Stomach (tissue), 4 donors: ENCODE measurements at regions not wholly inside any gene's neighbourhood (a gene's known extent, or its start where the extent isn't known, plus 50 kb on each side); places are given as distances from the start of the nearest gene placed in this dataset.

Experiments
- EP300 ChIP-seq: sonication (generic); formaldehyde crosslinking; IDR thresholded peaks from one replicate; pipeline ENCODE4 v1.6.1; 2017; ENCODE audit warnings: antibody characterized with exemption
- POLR2A ChIP-seq, 4 donors: fragments of 450-650 bp; IDR thresholded peaks; one replicate each; pipeline ENCODE4 v1.6.1; 2016; ENCODE audit warnings: antibody characterized with exemption in 4 of 4, control low read depth in 2 of 4, mild to moderate bottlenecking in 1 of 4, moderate library complexity in 1 of 4
- TF ChIP-seq, protein P1 (sequence below), 7 experiments: fragments of 450-650 bp in 4 of 7; fragments of 200-600 bp in 3 of 7; sonication (generic) in 3 of 7; IDR thresholded peaks; one replicate each; pipeline ENCODE4 v1.5.1; 2016 to 2019; ENCODE audit warnings: antibody characterized with exemption in 7 of 7, control low read depth in 2 of 7, mild to moderate bottlenecking in 1 of 7

DNA sequence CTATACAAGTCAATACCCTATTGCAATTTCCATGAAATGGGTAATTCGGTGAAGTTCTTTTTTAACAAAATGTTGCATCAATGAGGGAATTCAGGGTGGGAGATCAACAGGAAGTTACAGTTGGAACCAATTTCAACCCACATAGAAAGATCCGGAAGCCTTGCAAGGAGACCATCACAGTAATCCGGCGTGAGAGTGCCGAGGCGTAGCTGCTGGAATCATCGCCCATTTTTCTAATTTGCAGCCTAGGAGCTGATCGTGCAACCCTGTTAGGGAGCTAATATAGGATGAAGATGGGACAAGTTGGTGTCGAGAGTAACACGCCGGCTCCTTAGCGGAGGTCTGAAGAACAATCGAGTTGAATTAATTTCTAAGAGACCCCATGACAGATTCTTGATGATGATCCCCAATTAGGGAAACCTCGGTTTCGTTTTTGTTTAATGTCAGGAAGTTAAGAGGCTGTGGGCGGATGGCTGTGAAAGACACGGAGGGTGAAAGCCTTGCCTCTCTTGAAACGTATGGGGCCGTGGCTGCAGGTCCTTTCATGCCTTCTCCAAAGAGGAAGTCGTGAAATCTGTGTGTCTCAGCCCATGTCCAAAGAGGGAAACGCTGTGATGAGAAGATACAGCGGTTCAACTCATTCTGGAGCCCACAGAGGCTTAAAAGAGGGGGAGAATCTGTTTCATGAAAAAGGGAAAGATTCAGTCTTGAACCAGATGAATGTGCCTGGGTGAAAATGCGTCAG, 51.2 kb upstream of the CARD11 start:
- TF ChIP-seq, protein P1, sequence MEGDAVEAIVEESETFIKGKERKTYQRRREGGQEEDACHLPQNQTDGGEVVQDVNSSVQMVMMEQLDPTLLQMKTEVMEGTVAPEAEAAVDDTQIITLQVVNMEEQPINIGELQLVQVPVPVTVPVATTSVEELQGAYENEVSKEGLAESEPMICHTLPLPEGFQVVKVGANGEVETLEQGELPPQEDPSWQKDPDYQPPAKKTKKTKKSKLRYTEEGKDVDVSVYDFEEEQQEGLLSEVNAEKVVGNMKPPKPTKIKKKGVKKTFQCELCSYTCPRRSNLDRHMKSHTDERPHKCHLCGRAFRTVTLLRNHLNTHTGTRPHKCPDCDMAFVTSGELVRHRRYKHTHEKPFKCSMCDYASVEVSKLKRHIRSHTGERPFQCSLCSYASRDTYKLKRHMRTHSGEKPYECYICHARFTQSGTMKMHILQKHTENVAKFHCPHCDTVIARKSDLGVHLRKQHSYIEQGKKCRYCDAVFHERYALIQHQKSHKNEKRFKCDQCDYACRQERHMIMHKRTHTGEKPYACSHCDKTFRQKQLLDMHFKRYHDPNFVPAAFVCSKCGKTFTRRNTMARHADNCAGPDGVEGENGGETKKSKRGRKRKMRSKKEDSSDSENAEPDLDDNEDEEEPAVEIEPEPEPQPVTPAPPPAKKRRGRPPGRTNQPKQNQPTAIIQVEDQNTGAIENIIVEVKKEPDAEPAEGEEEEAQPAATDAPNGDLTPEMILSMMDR (IDR thresholded peaks at IDR 0.05): no peak
- TF ChIP-seq POLR2A (IDR thresholded peaks at IDR 0.05) (no peak), EP300 (no peak)
